T-helper 2 cell treated with Interferon-gamma antibody and Interleukin-4, amounts not matched to agents 100 ng/mL and 5 ng/mL, for 36 hours (primary cell): ENCODE measurements at regions not wholly inside any gene's neighbourhood (a gene's known extent, or its start where the extent isn't known, plus 50 kb on each side); places are given as distances from the start of the nearest gene placed in this dataset.
"Not testable (repeated sequence)": the region's sequence is repeated elsewhere in the genome, so short reads cannot be mapped to it uniquely, and the experiment has no call there.

Experiments used
- intact Hi-C: fragments of 100-400 bp; cut with micrococcal nuclease; formaldehyde crosslinking; loops from one replicate; pipeline ENCODE4 v1.15.1; 2023

- intact Hi-C loops: no loop called here
Measured at GRCh38 chr7:140283472-140283871, 106.7 kb upstream of the KDM7A start.

GRCh38 chr7:140281960-140282359 lies 105.2 kb upstream of the KDM7A start:
- intact Hi-C loops: no loop called here

GRCh38 chr7:140281255-140281654 lies 104.5 kb upstream of the KDM7A start:
- intact Hi-C loops: no loop called here

GRCh38 chr7:140276001-140276400 lies 99.2 kb upstream of the KDM7A start:
- intact Hi-C loops: no loop called here

DNA sequence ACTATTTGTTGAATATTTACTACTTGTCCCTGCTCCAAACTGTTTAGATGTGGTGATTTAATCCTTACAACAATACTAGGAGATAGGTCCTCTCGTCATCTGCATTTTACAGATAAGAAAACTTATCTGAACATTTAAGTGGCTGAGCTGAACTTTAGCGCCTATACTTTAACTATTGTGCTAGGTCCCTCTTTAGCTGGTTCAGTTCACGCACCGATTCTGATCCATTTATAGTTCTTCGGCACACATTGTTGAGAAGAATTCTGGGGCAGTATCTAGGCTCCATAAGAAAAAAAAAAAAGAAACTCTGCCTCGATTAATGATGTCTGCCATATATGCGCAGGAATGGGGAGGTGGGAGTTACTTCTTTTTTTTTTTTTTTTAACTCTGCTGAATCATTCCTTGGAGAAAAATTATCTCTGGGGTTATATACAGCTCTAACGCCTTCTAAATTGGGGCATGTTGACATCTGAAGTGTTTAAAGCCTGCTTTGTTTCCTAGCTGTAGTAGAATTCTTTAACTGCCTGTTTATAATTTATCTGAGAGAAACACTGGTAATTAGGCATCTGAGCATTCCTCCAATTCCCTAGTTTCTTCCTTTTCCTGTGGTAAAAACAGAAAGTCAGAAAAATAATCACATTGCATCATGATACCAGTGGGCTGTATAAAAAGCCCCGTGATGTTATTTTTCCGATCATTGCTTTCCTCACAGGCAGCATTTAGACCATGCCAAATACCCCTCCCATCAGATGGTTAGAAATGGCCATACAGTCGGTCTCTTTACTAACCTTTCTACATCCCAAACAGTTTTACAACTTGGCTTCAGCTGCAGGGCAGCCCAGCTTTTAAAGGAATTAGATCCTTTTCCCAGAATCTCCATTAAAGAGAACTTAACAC lies 98.5 kb upstream of the KDM7A start:
- intact Hi-C loops: no loop called here

DNA sequence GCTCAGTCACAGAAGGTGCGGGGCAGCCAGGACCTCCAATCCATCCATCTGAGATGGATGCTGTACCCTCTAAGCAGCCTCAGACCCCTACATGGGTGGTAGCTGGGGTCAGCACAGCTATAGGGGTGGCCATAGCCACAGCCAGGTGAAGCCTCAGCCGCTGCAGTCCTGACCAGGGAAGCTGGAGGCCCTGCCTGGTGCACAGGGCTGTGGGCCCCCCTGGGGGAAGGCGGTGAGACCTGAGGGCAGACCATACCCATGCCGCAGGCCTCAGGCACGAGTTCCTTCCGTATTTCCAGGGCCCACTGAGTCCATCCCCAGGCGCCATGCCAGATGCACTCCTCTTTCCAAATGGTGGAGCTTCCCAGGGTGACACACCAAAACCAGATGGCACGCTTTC lies 96.6 kb upstream of the KDM7A start:
- intact Hi-C loops: no loop called here

GRCh38 chr7:140271643-140271968 lies 94.8 kb upstream of the KDM7A start:
- intact Hi-C loops: not testable (repeated sequence)

- intact Hi-C loops: loop anchor here (2.0 to 10.0 kb wide), 2 partner anchors 16 to 54 kb away; no protein-coding TSS in a partner anchor
Measured at GRCh38 chr7:140269004-140269638, 92.3 kb upstream of the KDM7A start.

GRCh38 chr7:140267381-140268226 lies 90.8 kb upstream of the KDM7A start:
- intact Hi-C loops: loop anchor here (2.0 to 10.0 kb wide), 2 partner anchors 15 to 53 kb away; no protein-coding TSS in a partner anchor

GRCh38 chr7:140263277-140263676 lies 86.5 kb upstream of the KDM7A start:
- intact Hi-C loops: loop anchor here (1.0 to 10.0 kb wide), 5 partner anchors 10 to 88 kb away; no protein-coding TSS in a partner anchor

DNA sequence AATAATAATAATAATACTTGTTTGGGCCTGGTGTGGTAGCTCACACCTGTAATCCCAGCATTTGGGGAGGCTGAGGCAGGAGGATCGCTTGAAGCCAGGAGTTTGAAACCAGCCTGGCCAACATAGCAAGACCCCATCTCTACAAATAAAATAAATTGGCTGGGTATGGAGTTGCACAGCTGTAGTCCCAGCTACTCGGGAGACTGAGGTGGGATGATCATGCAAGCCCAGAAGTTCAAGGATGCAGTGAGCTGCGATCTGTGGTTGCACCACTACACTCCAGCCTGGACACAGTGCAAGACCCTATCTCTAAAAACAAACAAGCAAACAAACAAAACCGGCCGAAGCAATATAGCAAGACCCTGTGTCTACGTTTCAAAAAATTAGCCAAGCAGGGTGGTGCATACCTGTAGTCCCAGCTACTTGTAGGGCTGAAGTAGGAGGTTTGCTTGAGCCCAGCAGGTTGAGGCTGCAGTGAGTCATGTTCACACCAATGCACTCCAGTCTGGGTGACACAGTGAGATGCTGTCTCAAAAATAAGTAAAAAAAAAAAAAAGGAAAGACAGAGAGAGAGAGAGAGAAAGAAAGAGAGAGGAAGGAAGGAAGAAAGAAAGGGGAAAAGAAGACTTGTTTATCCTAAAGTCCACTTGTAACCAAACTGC lies 85.6 kb upstream of the KDM7A start:
- intact Hi-C loops: loop anchor here (2.0 to 10.0 kb wide), 3 partner anchors 32 to 48 kb away; no protein-coding TSS in a partner anchor

GRCh38 chr7:140261522-140261921 lies 84.7 kb upstream of the KDM7A start:
- intact Hi-C loops: loop anchor here (5.0 to 10.0 kb wide), 2 partner anchors 41 to 47 kb away; no protein-coding TSS in a partner anchor

DNA sequence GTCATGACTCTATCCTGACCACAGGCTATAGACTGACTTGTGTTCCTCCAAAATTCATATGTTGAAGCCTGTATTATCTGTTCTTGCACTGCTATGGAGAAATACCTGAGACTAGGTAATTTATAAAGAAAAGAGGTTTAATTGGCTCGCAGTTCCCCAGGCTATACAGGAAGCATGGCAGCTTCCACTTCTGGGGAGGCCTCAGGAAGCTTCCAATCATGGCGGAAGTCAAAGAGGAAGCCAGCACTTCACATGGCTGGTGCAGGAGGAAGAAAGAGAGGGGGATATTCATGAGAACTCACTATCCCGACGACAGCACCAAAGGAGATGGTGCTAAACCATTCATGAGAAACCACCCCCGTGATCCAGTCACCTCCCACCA lies 84.3 kb upstream of the KDM7A start:
- intact Hi-C loops: loop anchor here (5.0 to 10.0 kb wide), 2 partner anchors 41 to 46 kb away; no protein-coding TSS in a partner anchor

DNA sequence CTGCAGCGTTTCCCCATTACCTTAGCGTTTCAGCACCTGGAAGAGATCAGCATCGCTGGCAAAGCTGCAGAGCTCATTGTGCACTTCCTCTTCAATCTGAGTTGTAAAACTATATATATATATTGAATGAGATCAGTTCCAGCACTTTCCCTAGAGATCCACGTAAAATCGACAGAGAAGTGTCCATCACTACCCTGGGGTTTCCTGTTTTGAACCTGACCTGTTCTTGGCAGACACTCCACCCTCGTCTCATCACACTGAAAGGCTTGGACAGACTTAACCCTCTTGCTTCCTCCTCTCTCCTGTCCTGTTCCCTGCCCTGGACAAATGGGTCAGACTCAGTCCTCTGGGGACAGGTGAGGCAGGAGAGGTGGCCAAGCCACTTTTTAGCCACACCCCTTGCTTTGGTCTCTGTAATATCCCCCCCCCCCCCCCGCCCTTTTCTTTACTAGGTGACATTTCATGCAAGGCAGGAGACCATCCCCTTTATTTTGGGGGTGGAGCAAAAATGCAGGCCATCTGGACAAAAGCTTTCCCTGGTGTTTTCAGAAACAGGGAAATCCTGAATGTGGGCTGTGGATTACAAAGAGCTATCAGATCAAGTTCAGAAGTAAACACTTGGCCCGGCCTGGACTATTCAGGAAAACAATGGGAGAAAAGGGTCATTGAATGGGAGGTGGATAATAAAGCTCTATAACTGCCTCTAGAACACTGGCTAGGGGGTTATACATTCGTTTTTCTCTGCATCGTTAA lies 83.7 kb upstream of the KDM7A start:
- intact Hi-C loops: loop anchor here (5.0 to 10.0 kb wide), 2 partner anchors 42 to 46 kb away; no protein-coding TSS in a partner anchor

DNA sequence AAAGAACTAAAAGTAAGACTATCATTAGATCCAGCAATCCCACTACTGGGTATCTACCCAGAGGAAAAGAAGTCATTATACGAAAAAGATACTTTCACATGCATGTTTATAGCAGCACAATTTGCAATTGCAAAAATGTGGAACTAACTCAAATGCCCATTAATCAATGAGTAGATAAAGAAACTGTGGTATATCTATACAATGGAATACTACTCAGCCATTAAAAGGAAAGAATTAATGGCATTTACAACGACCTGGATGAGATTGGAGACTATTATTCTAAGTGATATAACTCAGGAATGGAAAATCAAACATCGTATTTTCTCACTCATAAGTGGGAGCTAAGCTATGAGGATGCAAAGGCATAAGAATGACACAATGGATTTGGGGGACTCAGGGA lies 80.5 kb upstream of the KDM7A start:
- intact Hi-C loops: not testable (repeated sequence)

- intact Hi-C loops: not testable (repeated sequence)
Measured at GRCh38 chr7:140254976-140255375, 78.2 kb upstream of the KDM7A start.

GRCh38 chr7:140249036-140249806 lies 72.4 kb upstream of the KDM7A start:
- intact Hi-C loops: no loop called here

DNA sequence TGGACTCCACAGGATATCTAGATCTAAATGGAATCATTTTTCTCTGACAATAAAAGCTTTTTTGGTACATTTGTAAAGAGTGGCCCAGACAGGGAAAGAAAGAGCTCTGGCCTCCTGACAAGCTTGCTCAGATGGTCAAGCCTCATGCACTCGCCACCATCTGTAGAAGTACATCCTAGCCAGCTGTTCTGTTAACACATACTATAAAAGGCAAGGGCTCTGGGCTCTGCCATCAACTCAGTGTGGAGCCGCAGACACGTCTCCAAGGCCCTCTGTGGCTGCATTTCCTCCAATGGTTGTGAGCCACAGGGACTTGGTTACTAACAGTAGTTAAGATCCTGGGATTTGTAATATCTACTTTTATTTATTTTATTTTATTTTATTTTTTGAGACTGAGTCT lies 70.8 kb upstream of the KDM7A start:
- intact Hi-C loops: no loop called here

- intact Hi-C loops: no loop called here
Measured at GRCh38 chr7:140245611-140246105, 68.9 kb upstream of the KDM7A start.
